ENCODE measurements at regions not wholly inside any gene's neighbourhood (a gene's known extent, or its start where the extent isn't known, plus 50 kb on each side); places are given as distances from the start of the nearest gene placed in this dataset.

- TF ChIP-seq CTCF (IDR thresholded peaks at IDR 0.05) (no peak), EZH2 (IDR thresholded peaks at IDR 0.05; ENCODE audit: borderline replicate concordance, insufficient read depth, low read depth, low read length, poor library complexity, severe bottlenecking) (no peak)
These were observed 66.7 kb upstream of the TOP1 start for GRCh38 chr20:40961686-40962640.

Data from B cell (primary cell).